CD4-positive, alpha-beta T cell treated with Interferon gamma for 1 hour (primary cell): ENCODE measurements at regions not wholly inside any gene's neighbourhood (a gene's known extent, or its start where the extent isn't known, plus 50 kb on each side); places are given as distances from the start of the nearest gene placed in this dataset.
"Not testable (repeated sequence)": the region's sequence is repeated elsewhere in the genome, so short reads cannot be mapped to it uniquely, and the experiment has no call there.

Source experiments
- DNase-seq: peaks from one replicate; pipeline ENCODE4 v3.0.0-alpha.2; 2020

GRCh38 chr1:104182251-104182650 is 432.6 kb downstream of the AMY1C start:
- no peak for DNase-seq

- DNase-seq = no peak
Measured at GRCh38 chr1:104189207-104189606, 439.5 kb downstream of the AMY1C start.

- no peak for DNase-seq
Measured at GRCh38 chr1:104190821-104191220, 441.1 kb downstream of the AMY1C start.

- no peak for DNase-seq
Measured at GRCh38 chr1:104195395-104195794, 445.7 kb downstream of the AMY1C start.

DNA sequence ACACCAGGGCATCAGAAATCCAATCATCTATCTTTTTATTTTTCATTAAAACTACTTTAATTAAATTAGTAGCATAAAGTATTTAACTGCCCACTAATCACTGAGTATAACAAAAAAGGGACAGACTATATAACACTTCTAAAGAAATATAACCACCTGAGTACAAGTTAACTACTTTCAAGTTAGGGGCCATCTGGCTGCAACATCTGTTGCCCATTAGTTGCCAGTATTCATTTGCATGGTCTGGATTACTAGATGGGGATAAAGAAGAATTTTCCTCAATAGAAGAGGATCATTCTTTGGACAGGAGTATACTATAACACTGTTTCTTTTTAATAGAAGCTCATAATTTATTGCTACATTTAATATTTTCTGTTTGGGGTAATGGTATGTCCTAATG is 446.4 kb downstream of the AMY1C start:
- DNase-seq = no peak

DNA sequence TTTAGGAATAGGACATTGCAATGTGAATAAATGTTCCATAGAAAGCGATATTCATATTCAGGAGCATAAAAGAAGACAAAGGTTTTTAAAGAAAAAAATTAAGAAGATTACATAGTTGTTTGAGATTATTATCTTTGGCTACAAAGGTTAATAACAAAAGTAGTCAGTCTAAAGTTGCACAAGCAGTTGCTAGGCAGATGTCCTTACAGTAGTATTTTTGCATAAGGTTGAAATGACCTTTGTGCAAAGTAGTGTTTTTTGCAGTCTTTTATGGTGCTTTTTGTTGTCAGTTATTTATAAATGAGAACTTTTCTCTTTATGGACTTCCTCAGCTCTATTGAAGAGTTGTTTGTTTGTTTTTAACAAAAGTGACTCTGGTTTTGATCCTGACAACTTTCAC is 447.8 kb downstream of the AMY1C start:
- DNase-seq = no peak

DNA sequence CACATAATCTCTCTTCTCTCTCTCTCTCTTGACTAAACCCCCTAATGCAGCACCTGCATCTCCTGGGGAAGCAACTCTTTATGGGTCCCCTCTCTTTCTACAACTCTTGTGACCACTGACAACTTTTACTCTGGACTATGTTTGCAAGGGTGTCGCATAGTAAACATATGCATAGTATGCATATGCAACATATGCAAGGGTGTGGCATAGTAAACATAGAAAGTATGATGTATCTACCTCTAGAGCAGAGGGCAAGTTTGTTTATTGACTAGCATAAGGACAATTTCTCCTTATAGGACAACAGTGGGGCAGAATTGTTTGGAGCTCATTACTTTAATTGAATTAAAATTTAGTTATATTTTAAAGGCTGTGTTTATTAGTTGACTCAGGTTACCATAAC is 462.5 kb downstream of the AMY1C start:
- no peak for DNase-seq

- DNase-seq = not testable (repeated sequence)
Measured at GRCh38 chr1:104217395-104217986, 467.8 kb downstream of the AMY1C start.

- no peak for DNase-seq
Measured at GRCh38 chr1:104229860-104230259, 480.2 kb downstream of the AMY1C start.

DNA sequence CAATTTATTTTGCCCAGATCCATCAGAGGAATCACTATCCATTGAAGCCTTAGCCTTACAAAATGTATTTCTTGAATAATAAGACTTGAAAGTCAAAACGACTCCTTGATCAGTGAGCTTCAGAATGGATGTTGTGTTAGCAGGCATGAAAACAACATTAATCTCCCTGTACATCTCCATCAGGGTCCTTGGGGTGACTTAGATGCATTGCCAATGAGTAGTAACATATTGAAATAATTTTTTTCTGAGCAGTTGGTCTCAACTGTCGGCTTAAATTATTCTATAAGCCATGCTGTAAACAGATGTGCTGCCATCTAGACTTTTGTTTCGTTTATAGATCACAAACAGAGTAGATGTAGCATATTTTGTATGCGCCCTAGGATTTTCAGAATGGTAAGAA is 482.0 kb downstream of the AMY1C start:
- DNase-seq = no peak

DNA sequence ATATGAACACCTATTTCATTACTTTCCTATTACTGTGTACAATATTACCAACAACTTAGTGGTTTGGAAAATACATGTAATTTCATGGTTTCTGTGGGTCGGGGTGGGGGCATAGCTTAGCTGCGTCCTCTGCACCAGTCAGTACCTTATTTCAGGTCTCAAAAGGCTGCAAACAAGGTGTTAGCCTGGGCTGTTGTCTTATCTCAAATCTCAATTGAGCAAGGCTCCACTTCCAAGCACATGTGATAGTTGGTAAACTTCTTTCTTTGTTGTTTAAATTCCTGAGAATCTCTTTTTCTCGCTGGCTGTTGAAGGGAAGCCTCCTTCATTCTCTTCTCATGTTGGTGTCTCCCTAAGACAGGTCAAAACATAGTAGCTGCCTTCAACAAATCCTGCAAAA is 485.4 kb downstream of the AMY1C start:
- DNase-seq = no peak

DNA sequence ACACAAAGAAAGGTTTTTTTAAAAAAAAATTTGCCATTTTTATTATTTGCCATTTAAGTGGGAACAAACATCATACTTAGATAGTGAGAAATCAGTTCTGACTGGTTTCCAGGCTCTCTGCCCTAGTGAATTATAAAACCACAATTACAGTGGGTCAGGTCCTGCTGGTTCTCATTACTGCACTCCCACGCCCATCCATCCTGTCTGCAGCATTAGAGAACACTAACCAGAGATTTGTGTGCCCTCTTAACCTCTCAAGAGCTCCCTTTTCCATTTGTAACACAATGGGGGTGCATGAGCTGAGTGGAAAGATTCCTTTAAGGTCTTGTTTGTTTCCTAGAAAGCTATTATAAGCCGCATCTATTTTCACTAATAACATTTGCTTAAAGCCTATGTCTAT is 489.3 kb downstream of the AMY1C start:
- DNase-seq = no peak

- no peak for DNase-seq
Measured at GRCh38 chr1:104248385-104248784, 498.7 kb downstream of the AMY1C start.

DNA sequence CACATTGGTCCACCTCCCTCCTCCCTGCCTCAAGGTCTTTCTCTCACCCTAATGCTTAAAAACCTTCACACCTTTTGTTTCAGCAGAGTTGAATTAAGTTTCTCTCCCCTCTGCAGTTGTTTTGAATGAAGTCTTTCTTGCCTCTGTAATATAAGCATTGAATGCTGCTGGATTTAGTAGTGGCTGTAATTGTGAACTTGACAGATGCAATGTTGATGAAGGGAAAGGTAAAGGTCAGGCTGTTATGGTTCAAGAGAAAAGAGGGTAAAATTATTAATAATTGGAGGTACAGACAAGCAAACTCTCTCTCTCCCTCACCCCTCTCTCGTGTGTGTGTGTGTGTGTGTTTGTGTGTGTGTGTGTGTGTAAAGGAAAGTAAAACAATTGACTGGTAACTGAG is 509.8 kb downstream of the AMY1C start:
- no peak for DNase-seq

- DNase-seq = not testable (repeated sequence)
Measured at GRCh38 chr1:104263110-104263509, 513.4 kb downstream of the AMY1C start.

- DNase-seq = no peak
Measured at GRCh38 chr1:104264521-104264920, 514.8 kb downstream of the AMY1C start.

- no peak for DNase-seq
Measured at GRCh38 chr1:104265163-104265562, 515.5 kb downstream of the AMY1C start.

- DNase-seq = no peak
Measured at GRCh38 chr1:104266612-104267011, 516.9 kb downstream of the AMY1C start.

DNA sequence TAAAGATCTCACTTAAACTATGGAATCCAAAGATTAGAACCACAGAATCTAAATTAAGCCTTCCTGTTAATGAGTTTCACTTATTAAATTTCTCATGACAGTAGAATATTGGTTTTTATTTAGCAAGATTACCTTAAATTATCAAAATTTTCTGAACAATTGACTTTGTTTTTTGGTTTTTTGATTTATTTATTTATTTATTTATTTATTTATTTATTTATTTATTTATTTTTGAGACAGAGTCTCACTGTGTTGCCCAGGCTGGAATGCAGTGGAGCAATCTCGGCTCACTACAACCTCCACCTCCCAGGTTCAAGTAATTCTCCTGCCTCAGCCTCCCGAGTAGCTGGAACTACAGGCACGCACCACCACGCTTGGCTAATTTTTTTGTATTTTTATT is 538.6 kb downstream of the AMY1C start:
- not testable (repeated sequence) for DNase-seq

DNA sequence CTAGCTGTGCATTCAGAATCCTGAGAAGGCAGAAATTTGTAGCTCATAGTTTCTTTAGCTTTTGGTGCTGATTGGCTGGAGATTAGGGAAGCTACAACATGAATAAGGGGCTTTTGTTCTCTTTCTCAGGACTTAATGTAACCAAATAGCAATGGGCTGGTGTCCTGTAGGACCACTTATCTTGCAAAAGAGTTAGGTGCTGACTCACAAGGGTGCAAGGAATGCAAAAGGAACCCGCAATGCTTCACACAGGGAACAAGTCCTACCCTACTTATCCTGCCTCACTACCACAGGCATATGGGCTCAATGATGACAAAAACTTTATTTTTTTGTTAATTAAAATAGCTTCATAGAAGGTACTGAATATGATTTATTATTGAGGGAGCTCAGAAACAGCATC is 541.5 kb downstream of the AMY1C start:
- DNase-seq = no peak

- no peak for DNase-seq
Measured at GRCh38 chr1:104294259-104294658, 544.6 kb downstream of the AMY1C start.

GRCh38 chr1:104295511-104295910 is 545.8 kb downstream of the AMY1C start:
- no peak for DNase-seq

DNA sequence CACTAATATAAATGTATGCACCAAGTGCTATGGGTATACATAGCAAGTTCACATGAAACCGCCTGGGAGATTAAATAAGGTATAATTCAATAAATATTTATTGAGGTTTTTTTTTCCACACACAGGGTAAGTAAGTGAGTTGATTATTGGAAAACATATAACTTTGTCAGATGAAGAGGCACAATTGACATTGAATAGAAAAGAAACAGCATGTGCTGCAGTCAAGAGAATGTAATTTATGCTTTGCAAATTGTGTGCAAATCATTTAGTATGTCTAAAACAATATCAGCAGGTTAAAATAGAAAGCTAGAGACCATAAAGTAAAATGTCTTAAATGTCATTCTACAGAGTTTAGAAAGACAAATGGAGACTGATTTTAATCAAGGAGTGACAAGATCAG is 560.0 kb downstream of the AMY1C start:
- DNase-seq = no peak

- no peak for DNase-seq
Measured at GRCh38 chr1:104315823-104316222, 566.1 kb downstream of the AMY1C start.

DNA sequence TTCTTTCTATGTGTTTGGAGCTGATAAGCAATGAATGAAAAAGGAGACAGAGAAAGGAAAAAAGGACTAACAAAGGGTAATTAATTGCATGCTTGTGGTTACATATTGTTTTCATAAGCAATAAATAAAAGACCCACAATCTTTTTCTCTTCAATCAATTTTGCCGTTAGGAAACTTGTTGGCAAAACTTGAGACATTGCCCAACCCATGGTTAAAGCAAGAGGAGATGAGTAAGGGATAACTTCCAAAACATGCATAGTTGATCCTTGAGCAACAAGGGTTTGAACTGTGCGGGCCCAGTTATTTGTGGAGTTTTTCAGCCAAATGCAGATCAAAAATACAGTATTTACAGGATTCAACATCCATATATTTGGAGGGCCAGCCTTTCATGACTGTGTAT is 572.4 kb downstream of the AMY1C start:
- DNase-seq = no peak

- DNase-seq = no peak
Measured at GRCh38 chr1:104329278-104329677, 579.6 kb downstream of the AMY1C start.
